GM10266 (cell line): ENCODE measurements at regions not wholly inside any gene's neighbourhood (a gene's known extent, or its start where the extent isn't known, plus 50 kb on each side); places are given as distances from the start of the nearest gene placed in this dataset.

ENCODE experiments used
- DNase-seq: peaks from one replicate; pipeline ENCODE4 v3.0.0; 2012; ENCODE audit errors: extremely low spot score
- CTCF ChIP-seq: IDR thresholded peaks from 2 replicates; pipeline ENCODE4 v1.5.1; 2012; ENCODE audit warnings: mild to moderate bottlenecking, low read depth; ENCODE audit not compliant: control insufficient read depth, insufficient read depth; ENCODE audit errors: missing control alignments

- DNase-seq, result no peak
- TF ChIP-seq CTCF, result no peak
These were observed 100.6 kb upstream of the LIFR start for GRCh38 chr5:38657020-38657419.

- DNase-seq, result no peak
- TF ChIP-seq CTCF, result no peak
These were observed 103.8 kb upstream of the LIFR start for GRCh38 chr5:38660194-38660668.

DNA sequence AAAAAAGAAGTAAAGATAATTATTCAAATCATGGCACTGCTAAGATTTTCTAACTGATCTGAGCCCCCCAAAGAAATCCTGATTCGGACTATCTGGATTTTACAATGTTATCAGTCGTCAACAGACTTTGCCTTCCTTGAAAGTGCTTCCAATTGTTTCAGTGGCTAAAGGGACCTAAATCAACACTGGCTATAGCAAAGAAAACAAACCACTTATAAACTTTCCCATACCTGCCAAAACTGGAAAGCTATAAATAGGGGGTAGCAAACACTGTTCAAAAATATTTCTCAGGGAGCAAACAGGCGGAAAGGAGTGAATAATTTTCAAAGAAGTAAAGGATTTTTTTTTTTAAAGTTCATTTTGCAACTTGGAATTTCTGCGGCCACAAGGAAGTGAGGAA lies 105.6 kb upstream of the LIFR start:
- no peak for DNase-seq
- TF ChIP-seq CTCF, result no peak

DNA sequence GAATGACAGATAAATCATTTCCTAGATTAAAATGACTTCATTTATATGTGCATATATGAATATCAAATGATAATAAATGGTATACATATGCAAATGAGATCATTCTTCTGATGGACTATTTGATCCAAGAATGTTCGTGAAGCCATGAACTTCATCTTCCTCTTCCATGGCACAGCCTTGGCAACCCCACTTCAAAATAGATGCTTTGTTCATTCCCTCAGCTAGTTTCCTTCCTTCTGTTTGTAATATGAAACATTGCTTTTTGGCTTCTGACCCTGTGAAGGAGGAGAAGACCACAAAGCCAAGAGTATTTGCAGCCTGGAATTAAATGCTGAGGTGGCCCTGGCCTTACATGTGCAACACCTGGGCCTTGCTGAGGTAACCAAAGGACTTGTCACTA lies 106.8 kb upstream of the LIFR start:
- no peak for DNase-seq
- no peak for TF ChIP-seq CTCF

GRCh38 chr5:38666668-38667498 lies 110.4 kb upstream of the LIFR start:
- peak; percentile 24 for TF ChIP-seq CTCF
- peak; percentile 12 for DNase-seq

DNA sequence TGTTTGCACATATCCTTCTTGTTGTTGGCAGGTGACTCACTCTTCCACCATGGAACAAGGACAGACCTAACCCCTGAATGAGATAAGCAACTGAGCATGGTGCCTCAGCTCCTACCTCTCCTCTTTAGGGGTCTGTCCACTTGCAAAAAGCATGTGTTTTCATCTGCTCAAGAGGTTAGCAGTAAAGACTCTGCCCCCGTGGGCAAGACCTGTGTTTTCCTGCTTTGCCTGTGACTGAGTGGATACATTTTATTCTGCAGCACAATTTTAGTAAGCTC lies 111.0 kb upstream of the LIFR start:
- no peak for DNase-seq
- no peak for TF ChIP-seq CTCF

- TF ChIP-seq CTCF, result no peak
These were observed 113.0 kb upstream of the LIFR start for GRCh38 chr5:38669361-38669880.

More at GRCh38 chr5:38669361-38669880, 113.0 kb upstream of the LIFR start:
- DNase-seq, result no peak
